ENCODE measurements at regions not wholly inside any gene's neighbourhood (a gene's known extent, or its start where the extent isn't known, plus 50 kb on each side); places are given as distances from the start of the nearest gene placed in this dataset.
"Not testable (repeated sequence)": the region's sequence is repeated elsewhere in the genome, so short reads cannot be mapped to it uniquely, and the experiment has no call there.

- no peak for DNase-seq (ENCODE audit: low spot score)
Measured at GRCh38 chr12:28060871-28061270, 88.3 kb upstream of the PTHLH start.

GRCh38 chr12:28063355-28063880, 90.9 kb upstream of the PTHLH start:
- no peak for DNase-seq (ENCODE audit: low spot score)

GRCh38 chr12:28065374-28065773, 92.8 kb upstream of the PTHLH start:
- DNase-seq (ENCODE audit: low spot score) = no peak

GRCh38 chr12:28065889-28066630, 93.5 kb upstream of the PTHLH start:
- no peak for DNase-seq (ENCODE audit: low spot score)

- no peak for DNase-seq (ENCODE audit: low spot score)
Measured at GRCh38 chr12:28066879-28067278, 94.3 kb upstream of the PTHLH start.

GRCh38 chr12:28068467-28068866, 95.9 kb upstream of the PTHLH start:
- DNase-seq (ENCODE audit: low spot score) = no peak

GRCh38 chr12:28079539-28079938, 107.0 kb upstream of the PTHLH start:
- DNase-seq (ENCODE audit: low spot score) = no peak

GRCh38 chr12:28082096-28082495, 108.2 kb upstream of the CCDC91 start:
- no peak for DNase-seq (ENCODE audit: low spot score)

GRCh38 chr12:28083840-28084678, 106.2 kb upstream of the CCDC91 start:
- no peak for DNase-seq (ENCODE audit: low spot score)

- DNase-seq (ENCODE audit: low spot score) = no peak
Measured at GRCh38 chr12:28086521-28087155, 103.6 kb upstream of the CCDC91 start.

- DNase-seq (ENCODE audit: low spot score) = no peak
Measured at GRCh38 chr12:28088566-28089272, 101.5 kb upstream of the CCDC91 start.

GRCh38 chr12:28089338-28089737, 100.9 kb upstream of the CCDC91 start:
- no peak for DNase-seq (ENCODE audit: low spot score)

- no peak for DNase-seq (ENCODE audit: low spot score)
Measured at GRCh38 chr12:28090835-28091234, 99.4 kb upstream of the CCDC91 start.

- no peak for DNase-seq (ENCODE audit: low spot score)
Measured at GRCh38 chr12:28092396-28092795, 97.9 kb upstream of the CCDC91 start.

- no peak for DNase-seq (ENCODE audit: low spot score)
Measured at GRCh38 chr12:28096649-28097048, 93.6 kb upstream of the CCDC91 start.

- no peak for DNase-seq (ENCODE audit: low spot score)
Measured at GRCh38 chr12:28097221-28097620, 93.0 kb upstream of the CCDC91 start.

- DNase-seq (ENCODE audit: low spot score) = not testable (repeated sequence)
Measured at GRCh38 chr12:28099245-28099644, 91.0 kb upstream of the CCDC91 start.

GRCh38 chr12:28099871-28100270, 90.4 kb upstream of the CCDC91 start:
- DNase-seq (ENCODE audit: low spot score) = no peak

GRCh38 chr12:28100717-28101116, 89.5 kb upstream of the CCDC91 start:
- DNase-seq (ENCODE audit: low spot score) = no peak

- DNase-seq (ENCODE audit: low spot score) = no peak
Measured at GRCh38 chr12:28104316-28104715, 85.9 kb upstream of the CCDC91 start.

All from ureter (tissue), 1 donor.